ENCODE measurements at regions not wholly inside any gene's neighbourhood (a gene's known extent, or its start where the extent isn't known, plus 50 kb on each side); places are given as distances from the start of the nearest gene placed in this dataset.

- H3K9ac ChIP-seq (ENCODE audit: low read length): peak overlapping the region; percentile 18
- no peak overlapping the region for H2AFZ ChIP-seq (ENCODE audit: low read depth, low read length)
- no peaks in the 10 kb centered on the region for H3K27me3 ChIP-seq (ENCODE audit: insufficient read depth, low read depth, low read length)
- H3K9me3 ChIP-seq (ENCODE audit: low read length): no peaks in the 10 kb centered on the region
- H3F3A ChIP-seq (ENCODE audit: insufficient read depth, low read length, poor library complexity, severe bottlenecking): peaks cover 7% of the 10 kb centered on the region
- H4K20me1 ChIP-seq (ENCODE audit: insufficient read depth): no peaks in the 10 kb centered on the region
- peak overlapping the region; percentile 41 for H3K4me2 ChIP-seq (ENCODE audit: low read length)
- peak overlapping the region; percentile 50 for H3K4me3 ChIP-seq (ENCODE audit: low read length)
- H3K79me2 ChIP-seq (replicated peaks; ENCODE audit: insufficient read depth, low read length): peaks cover 38% of the 10 kb centered on the region
- H3K36me3 ChIP-seq (ENCODE audit: insufficient read depth, low read length): no peaks in the 10 kb centered on the region
- TF ChIP-seq MXI1 (conservative IDR thresholded peaks at IDR 0.05; ENCODE audit: poor library complexity, severe bottlenecking) (no peak), POLR2AphosphoS5 (IDR thresholded peaks at IDR 0.05) (peak; percentile 7), EZH2 (IDR thresholded peaks at IDR 0.05; ENCODE audit: borderline replicate concordance, insufficient read depth, low read length, poor library complexity, severe bottlenecking) (no peak), SMC3 (conservative IDR thresholded peaks at IDR 0.05; ENCODE audit: poor library complexity) (no peak), RAD21 (conservative IDR thresholded peaks at IDR 0.05) (no peak)
- no peaks in the 10 kb centered on the region for H3K9me2 ChIP-seq (ENCODE audit: insufficient read depth, low read length)
- peak overlapping the region; percentile 59 for H3K27ac ChIP-seq (ENCODE audit: low read length)
These were observed 185.2 kb upstream of the DNAJC19 start for GRCh38 chr3:181174676-181175233.

DNA sequence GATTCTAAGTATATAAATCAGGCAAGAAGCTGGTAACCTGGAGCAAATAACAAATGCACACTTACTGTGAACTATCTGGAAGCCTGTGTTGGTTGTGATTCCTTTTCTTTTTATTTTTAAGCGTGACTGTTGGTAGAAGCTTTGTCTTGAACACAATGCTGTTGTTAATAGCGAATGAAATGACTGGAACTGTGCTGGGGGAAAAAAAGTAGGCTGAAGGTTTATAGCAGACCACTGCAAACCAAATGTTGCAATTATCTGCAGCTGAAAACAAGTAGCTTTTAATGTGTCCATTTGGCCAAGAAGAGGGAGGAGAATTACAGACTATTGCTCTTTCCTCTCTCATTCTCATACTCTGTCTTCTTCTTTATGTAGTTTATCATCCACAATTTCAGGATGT is 184.5 kb upstream of the DNAJC19 start:
- H3K9me3 ChIP-seq (ENCODE audit: low read length): no peaks in the 10 kb centered on the region
- no peak for TF ChIP-seq REST (IDR thresholded peaks at IDR 0.05; ENCODE audit: borderline replicate concordance)
- TF ChIP-seq TAF1 (IDR thresholded peaks at IDR 0.05; ENCODE audit: low read depth): no peak
- TF ChIP-seq SMC3 (conservative IDR thresholded peaks at IDR 0.05; ENCODE audit: poor library complexity): no peak
- TF ChIP-seq EZH2 (IDR thresholded peaks at IDR 0.05; ENCODE audit: borderline replicate concordance, insufficient read depth, low read length, poor library complexity, severe bottlenecking): no peak
- no peak for TF ChIP-seq POLR2AphosphoS5 (IDR thresholded peaks at IDR 0.05)
- no peak for TF ChIP-seq MXI1 (conservative IDR thresholded peaks at IDR 0.05; ENCODE audit: poor library complexity, severe bottlenecking)
- TF ChIP-seq RAD21 (conservative IDR thresholded peaks at IDR 0.05): no peak
- TF ChIP-seq EP300 (conservative IDR thresholded peaks at IDR 0.05; ENCODE audit: poor library complexity, severe bottlenecking): no peak
- TF ChIP-seq, protein P1, sequence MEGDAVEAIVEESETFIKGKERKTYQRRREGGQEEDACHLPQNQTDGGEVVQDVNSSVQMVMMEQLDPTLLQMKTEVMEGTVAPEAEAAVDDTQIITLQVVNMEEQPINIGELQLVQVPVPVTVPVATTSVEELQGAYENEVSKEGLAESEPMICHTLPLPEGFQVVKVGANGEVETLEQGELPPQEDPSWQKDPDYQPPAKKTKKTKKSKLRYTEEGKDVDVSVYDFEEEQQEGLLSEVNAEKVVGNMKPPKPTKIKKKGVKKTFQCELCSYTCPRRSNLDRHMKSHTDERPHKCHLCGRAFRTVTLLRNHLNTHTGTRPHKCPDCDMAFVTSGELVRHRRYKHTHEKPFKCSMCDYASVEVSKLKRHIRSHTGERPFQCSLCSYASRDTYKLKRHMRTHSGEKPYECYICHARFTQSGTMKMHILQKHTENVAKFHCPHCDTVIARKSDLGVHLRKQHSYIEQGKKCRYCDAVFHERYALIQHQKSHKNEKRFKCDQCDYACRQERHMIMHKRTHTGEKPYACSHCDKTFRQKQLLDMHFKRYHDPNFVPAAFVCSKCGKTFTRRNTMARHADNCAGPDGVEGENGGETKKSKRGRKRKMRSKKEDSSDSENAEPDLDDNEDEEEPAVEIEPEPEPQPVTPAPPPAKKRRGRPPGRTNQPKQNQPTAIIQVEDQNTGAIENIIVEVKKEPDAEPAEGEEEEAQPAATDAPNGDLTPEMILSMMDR (IDR thresholded peaks at IDR 0.05; ENCODE audit: poor library complexity, severe bottlenecking): no peak
- H3K9me2 ChIP-seq (ENCODE audit: insufficient read depth, low read length): no peaks in the 10 kb centered on the region
- H3K9ac ChIP-seq (ENCODE audit: low read length): peak overlapping the region; percentile 10
- no peaks in the 10 kb centered on the region for H3K36me3 ChIP-seq (ENCODE audit: insufficient read depth, low read length)
- peaks cover 7% of the 10 kb centered on the region for H3F3A ChIP-seq (ENCODE audit: insufficient read depth, low read length, poor library complexity, severe bottlenecking)
- no peak overlapping the region for H3K4me2 ChIP-seq (ENCODE audit: low read length)
- peak overlapping the region; percentile 59 for H3K27ac ChIP-seq (ENCODE audit: low read length)
- peak overlapping the region; percentile 50 for H3K4me3 ChIP-seq (ENCODE audit: low read length)
- H4K20me1 ChIP-seq (ENCODE audit: insufficient read depth): no peaks in the 10 kb centered on the region
- H3K79me2 ChIP-seq (replicated peaks; ENCODE audit: insufficient read depth, low read length): peaks cover 32% of the 10 kb centered on the region
- H2AFZ ChIP-seq (ENCODE audit: low read depth, low read length): no peak overlapping the region
- H3K27me3 ChIP-seq (ENCODE audit: insufficient read depth, low read depth, low read length): no peaks in the 10 kb centered on the region

Data from neural cell (in vitro differentiated cells).